Right lobe of liver (tissue), 6 donors: ENCODE measurements at regions not wholly inside any gene's neighbourhood (a gene's known extent, or its start where the extent isn't known, plus 50 kb on each side); places are given as distances from the start of the nearest gene placed in this dataset.

ENCODE experiments used
- ATAC-seq, 4 donors: fragments of 200-7000 bp; cut with Tn5 transposase; one replicate each; pipeline ENCODE4 v1.9.1; 2020; ENCODE audit warnings: mild to moderate bottlenecking in 4 of 4, moderate library complexity in 4 of 4
- DNase-seq, 3 donors: peaks; one replicate each; pipeline ENCODE4 v3.0.0-alpha.2; 2020
- H3K27ac ChIP-seq, 3 donors: fragments of 200-600 bp; one replicate each; pipeline ENCODE4 v1.8.0; 2022
- H3K27me3 ChIP-seq, 2 donors: fragments of 200-600 bp; one replicate each; pipeline ENCODE4 v1.8.0; 2022
- H3K36me3 ChIP-seq, 4 donors: fragments of 200-600 bp; sonication (generic) in 1 of 4; one replicate each; pipeline versions ENCODE4 v1.5.1 to v1.8.0; 2017 to 2022; ENCODE audit warnings: control low read depth in 1 of 4
- H3K4me1 ChIP-seq, 4 donors: fragments of 200-600 bp; sonication (generic) in 1 of 4; one replicate each; pipeline versions ENCODE4 v1.5.1 to v1.8.0; 2017 to 2022; ENCODE audit warnings: control low read depth in 1 of 4
- H3K4me3 ChIP-seq, 3 donors: fragments of 200-600 bp; one replicate each; pipeline ENCODE4 v1.8.0; 2022
- H3K9me3 ChIP-seq, 4 donors: fragments of 200-600 bp; sonication (generic) in 1 of 4; one replicate each; pipeline versions ENCODE4 v1.5.1 to v1.8.0; 2017 to 2022; ENCODE audit warnings: control low read depth in 1 of 4
- POLR2A ChIP-seq: fragments of 450-650 bp; IDR thresholded peaks from one replicate; pipeline ENCODE4 v1.6.1; 2017; ENCODE audit warnings: antibody characterized with exemption, mild to moderate bottlenecking
- WGBS: methylation state at CpG from one replicate; pipeline ENCODE4 v1.1.6; 2018; ENCODE audit warnings: low coverage, low lambda C conversion rate; ENCODE audit not compliant: insufficient coverage; ENCODE audit errors: missing lambda C conversion rate; 5-methylcytosine and 5-hydroxymethylcytosine counted together
- intact Hi-C, 2 donors: fragments of 100-400 bp; cut with DNase I; formaldehyde crosslinking; loops; one replicate each; pipeline versions ENCODE4 v1.11.2 to v1.14.1; 2022
- TF ChIP-seq, protein P1 (sequence below), 4 donors: fragments of 200-600 bp in 3 of 4; fragments of 450-650 bp in 1 of 4; IDR thresholded peaks; one replicate each; pipeline versions ENCODE4 v1.5.1 to v1.8.0; 2016 to 2022; ENCODE audit warnings: antibody characterized with exemption in 4 of 4, mild to moderate bottlenecking in 2 of 4
- donor health status: DM: no; HTN: yes; CAD: no.
- donor health status: DM: no; HTN: no; CAD: no.
- donor health status: DM: no; HTN: no; CAD: no.
- donor health status: DM: no; HTN: yes; CAD: no.
- donor health status: DM: no; HTN: yes; CAD: no.

- intact Hi-C loops = no loop called here
- Histone ChIP-seq H3K36me3 (no peaks in the 10 kb centered on the region), H3K9me3 (no peaks in the 10 kb centered on the region), H3K4me3 (no peak overlapping the region), H3K27ac (no peak overlapping the region), H3K4me1 (no peaks in the 10 kb centered on the region), H3K27me3 (no peaks in the 10 kb centered on the region)
- DNase-seq = no peak
- TF ChIP-seq POLR2A = no peak
- TF ChIP-seq, protein P1, sequence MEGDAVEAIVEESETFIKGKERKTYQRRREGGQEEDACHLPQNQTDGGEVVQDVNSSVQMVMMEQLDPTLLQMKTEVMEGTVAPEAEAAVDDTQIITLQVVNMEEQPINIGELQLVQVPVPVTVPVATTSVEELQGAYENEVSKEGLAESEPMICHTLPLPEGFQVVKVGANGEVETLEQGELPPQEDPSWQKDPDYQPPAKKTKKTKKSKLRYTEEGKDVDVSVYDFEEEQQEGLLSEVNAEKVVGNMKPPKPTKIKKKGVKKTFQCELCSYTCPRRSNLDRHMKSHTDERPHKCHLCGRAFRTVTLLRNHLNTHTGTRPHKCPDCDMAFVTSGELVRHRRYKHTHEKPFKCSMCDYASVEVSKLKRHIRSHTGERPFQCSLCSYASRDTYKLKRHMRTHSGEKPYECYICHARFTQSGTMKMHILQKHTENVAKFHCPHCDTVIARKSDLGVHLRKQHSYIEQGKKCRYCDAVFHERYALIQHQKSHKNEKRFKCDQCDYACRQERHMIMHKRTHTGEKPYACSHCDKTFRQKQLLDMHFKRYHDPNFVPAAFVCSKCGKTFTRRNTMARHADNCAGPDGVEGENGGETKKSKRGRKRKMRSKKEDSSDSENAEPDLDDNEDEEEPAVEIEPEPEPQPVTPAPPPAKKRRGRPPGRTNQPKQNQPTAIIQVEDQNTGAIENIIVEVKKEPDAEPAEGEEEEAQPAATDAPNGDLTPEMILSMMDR (IDR thresholded peaks at IDR 0.05) = no peak
- no CpG with 5 or more reads among the region's 2 CpGs for WGBS
- ATAC-seq = no peak
Measured at GRCh38 chr3:105022813-105023212, 343.9 kb upstream of the ALCAM start.

- DNase-seq = no peak
- Histone ChIP-seq H3K36me3 (no peaks in the 10 kb centered on the region), H3K4me1 (no peaks in the 10 kb centered on the region), H3K9me3 (no peaks in the 10 kb centered on the region), H3K4me3 (no peak overlapping the region), H3K27ac (no peak overlapping the region), H3K27me3 (no peaks in the 10 kb centered on the region)
- intact Hi-C loops = no loop called here
- WGBS = 36% methylated on average over 1 of the region's 1 CpG
- ATAC-seq = no peak
- TF ChIP-seq, protein P1 (IDR thresholded peaks at IDR 0.05) = no peak
- TF ChIP-seq POLR2A = no peak
Measured at GRCh38 chr3:105030211-105030610, 336.5 kb upstream of the ALCAM start.

- WGBS = 58% methylated on average over 5 of the region's 5 CpGs
- ATAC-seq (no peak), DNase-seq (no peak)
- H3K4me1 ChIP-seq = no peaks in the 10 kb centered on the region
- H3K27ac ChIP-seq = no peak overlapping the region
- H3K9me3 ChIP-seq = no peaks in the 10 kb centered on the region
- intact Hi-C loops = no loop called here
- H3K27me3 ChIP-seq = no peaks in the 10 kb centered on the region
- no peak overlapping the region for H3K4me3 ChIP-seq
- TF ChIP-seq POLR2A = no peak
- TF ChIP-seq, protein P1 (IDR thresholded peaks at IDR 0.05) = no peak
- no peaks in the 10 kb centered on the region for H3K36me3 ChIP-seq
Measured at GRCh38 chr3:105032541-105032940, 334.2 kb upstream of the ALCAM start.

- intact Hi-C loops = no loop called here
- H3K27ac ChIP-seq = no peak overlapping the region
- H3K36me3 ChIP-seq = no peaks in the 10 kb centered on the region
- ATAC-seq = no peak
- DNase-seq = no peak
- WGBS = 67% methylated on average over 1 of the region's 1 CpG
- H3K4me1 ChIP-seq = no peaks in the 10 kb centered on the region
- TF ChIP-seq, protein P1 (IDR thresholded peaks at IDR 0.05) = no peak
- TF ChIP-seq POLR2A = no peak
- H3K4me3 ChIP-seq = no peak overlapping the region
- no peaks in the 10 kb centered on the region for H3K27me3 ChIP-seq
- no peaks in the 10 kb centered on the region for H3K9me3 ChIP-seq
Measured at GRCh38 chr3:105033081-105033480, 333.6 kb upstream of the ALCAM start.

GRCh38 chr3:105039004-105039403, 327.7 kb upstream of the ALCAM start:
- 80% methylated on average over 1 of the region's 2 CpGs for WGBS
- Histone ChIP-seq H3K4me3 (no peak overlapping the region), H3K27ac (no peak overlapping the region), H3K36me3 (no peaks in the 10 kb centered on the region), H3K9me3 (no peaks in the 10 kb centered on the region), H3K27me3 (no peaks in the 10 kb centered on the region), H3K4me1 (no peaks in the 10 kb centered on the region)
- no peak for TF ChIP-seq POLR2A
- TF ChIP-seq, protein P1 (IDR thresholded peaks at IDR 0.05) = no peak
- no peak for DNase-seq
- ATAC-seq = no peak
- intact Hi-C loops = no loop called here
